Activated CD4-positive, alpha-beta T cell treated with anti-CD3 and anti-CD28 coated beads, Interleukin-2, amount 10 ng/mL, durations not matched to agents 7 days and 5 days (primary cell): ENCODE measurements at regions not wholly inside any gene's neighbourhood (a gene's known extent, or its start where the extent isn't known, plus 50 kb on each side); places are given as distances from the start of the nearest gene placed in this dataset.
"Not testable (repeated sequence)": the region's sequence is repeated elsewhere in the genome, so short reads cannot be mapped to it uniquely, and the experiment has no call there.

Source experiments
- CTCF ChIA-PET: fragments of 350-600 bp; sonication (Branson Sonifier 250); formaldehyde crosslinking; loops from one replicate; lab custom pipeline; 2021; ENCODE audit warnings: antibody characterized with exemption; lab: Charles Lee
- POLR2A ChIA-PET: fragments of 350-600 bp; sonication (Branson Sonifier 250); formaldehyde crosslinking; loops from one replicate; lab custom pipeline; 2021; ENCODE audit warnings: antibody characterized with exemption; lab: Charles Lee
- DNase-seq: peaks from one replicate; pipeline ENCODE4 v3.0.0-alpha.2; 2020
- H3K27ac Mint-ChIP-seq: one replicate; pipeline ENCODE4 v1.8.0; 2021; ENCODE audit warnings: mild to moderate bottlenecking, moderate library complexity, mixed read lengths
- H3K27me3 Mint-ChIP-seq: one replicate; pipeline ENCODE4 v1.8.0; 2021; ENCODE audit warnings: mixed read lengths
- H3K36me3 Mint-ChIP-seq: one replicate; pipeline ENCODE4 v1.8.0; 2021; ENCODE audit warnings: low read depth, mixed read lengths
- H3K4me1 Mint-ChIP-seq: one replicate; pipeline ENCODE4 v1.8.0; 2021; ENCODE audit warnings: mixed read lengths
- H3K4me3 Mint-ChIP-seq: one replicate; pipeline ENCODE4 v1.8.0; 2021; ENCODE audit warnings: mild to moderate bottlenecking, moderate library complexity, mixed read lengths
- H3K9me3 Mint-ChIP-seq: one replicate; pipeline ENCODE4 v1.8.0; 2021; ENCODE audit warnings: mixed read lengths

DNA sequence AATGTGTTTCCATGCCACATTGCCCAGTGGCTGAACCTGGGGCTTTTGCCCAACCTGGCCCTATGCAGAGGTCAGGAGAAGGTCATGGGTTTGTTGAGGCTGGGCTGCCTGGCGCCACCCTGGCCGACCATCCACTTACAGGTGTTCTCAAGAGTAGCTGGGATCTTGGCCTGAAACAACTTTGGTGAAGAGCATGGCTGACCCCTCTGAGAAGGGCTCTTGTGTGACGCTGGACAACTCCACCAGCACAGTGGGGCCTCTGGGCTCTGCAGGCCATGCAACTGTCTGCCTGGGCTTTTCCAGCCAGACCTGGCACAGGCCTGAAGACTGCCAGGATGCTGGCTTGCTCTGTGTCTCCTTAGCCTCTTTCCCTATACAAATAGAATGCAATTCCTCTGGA, 76.4 kb upstream of the ZNG1B start:
- ChIA-PET POLR2A (no interaction called here), CTCF (no interaction called here)
- H3K4me3 Mint-ChIP-seq, result no peak overlapping the region
- no peaks in the 10 kb centered on the region for H3K9me3 Mint-ChIP-seq
- no peak overlapping the region for H3K27ac Mint-ChIP-seq
- DNase-seq, result no peak
- peaks cover 34% of the 10 kb centered on the region for H3K4me1 Mint-ChIP-seq
- H3K27me3 Mint-ChIP-seq, result no peaks in the 10 kb centered on the region
- H3K36me3 Mint-ChIP-seq, result no peaks in the 10 kb centered on the region

DNA sequence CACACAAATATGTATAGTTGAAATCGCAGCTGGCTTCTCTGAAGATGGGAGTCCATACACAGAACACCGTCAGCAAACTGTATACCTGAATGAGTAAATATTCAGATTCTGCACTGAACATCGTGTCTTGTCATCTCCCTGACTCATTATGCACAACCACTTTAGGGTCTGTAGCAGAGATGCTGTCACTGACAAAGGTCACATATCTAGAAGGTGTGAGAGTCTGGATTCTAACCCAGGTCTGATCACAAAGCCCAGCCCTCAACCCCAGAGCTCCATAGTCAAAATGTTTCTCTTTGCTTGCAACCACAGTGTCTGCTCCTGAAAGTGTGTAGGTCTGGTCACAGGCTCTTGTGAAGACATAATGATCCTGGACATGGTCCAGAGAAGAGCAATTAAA, 78.3 kb upstream of the PAX8 start:
- H3K36me3 Mint-ChIP-seq, result no peaks in the 10 kb centered on the region
- H3K27me3 Mint-ChIP-seq, result peaks cover 15% of the 10 kb centered on the region

DNA sequence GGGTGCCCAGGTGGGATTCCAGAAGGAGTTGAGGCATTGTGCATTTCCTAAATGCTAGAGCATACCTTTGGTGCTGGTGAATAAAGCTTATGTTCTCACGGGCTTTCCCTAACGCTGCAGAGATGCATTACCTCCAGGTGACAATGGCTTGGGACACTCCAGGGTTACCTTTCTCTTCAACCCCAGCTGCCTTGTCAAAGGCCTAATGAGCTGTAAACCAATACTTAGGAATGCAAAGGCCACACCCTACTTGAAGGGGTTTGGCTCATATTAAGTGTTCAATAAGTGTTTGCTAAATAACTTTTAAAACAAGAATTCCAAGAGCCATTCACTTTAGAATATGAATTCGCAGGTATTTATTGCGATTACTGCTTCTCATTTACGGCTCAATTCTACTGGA, 77.6 kb upstream of the PAX8 start:
- H3K4me3 Mint-ChIP-seq, H3K27ac Mint-ChIP-seq, H3K9me3 Mint-ChIP-seq, DNase-seq, H3K36me3 Mint-ChIP-seq, POLR2A ChIA-PET, CTCF ChIA-PET: not testable (repeated sequence)
- peaks cover 30% of the 10 kb centered on the region for H3K4me1 Mint-ChIP-seq
- peaks cover 20% of the 10 kb centered on the region for H3K27me3 Mint-ChIP-seq

More for the DNA sequence above, 78.3 kb upstream of the PAX8 start:
- no peak for DNase-seq
- POLR2A ChIA-PET, result no interaction called here
- Mint-ChIP-seq H3K4me3 (no peak overlapping the region), H3K9me3 (peaks cover 2% of the 10 kb centered on the region), H3K27ac (no peak overlapping the region), H3K4me1 (peaks cover 30% of the 10 kb centered on the region)
- CTCF ChIA-PET, result interaction anchor here (1.3 kb wide), 1 partner anchor 219 kb away, joined by 3 read pairs; no protein-coding TSS in a partner anchor

DNA sequence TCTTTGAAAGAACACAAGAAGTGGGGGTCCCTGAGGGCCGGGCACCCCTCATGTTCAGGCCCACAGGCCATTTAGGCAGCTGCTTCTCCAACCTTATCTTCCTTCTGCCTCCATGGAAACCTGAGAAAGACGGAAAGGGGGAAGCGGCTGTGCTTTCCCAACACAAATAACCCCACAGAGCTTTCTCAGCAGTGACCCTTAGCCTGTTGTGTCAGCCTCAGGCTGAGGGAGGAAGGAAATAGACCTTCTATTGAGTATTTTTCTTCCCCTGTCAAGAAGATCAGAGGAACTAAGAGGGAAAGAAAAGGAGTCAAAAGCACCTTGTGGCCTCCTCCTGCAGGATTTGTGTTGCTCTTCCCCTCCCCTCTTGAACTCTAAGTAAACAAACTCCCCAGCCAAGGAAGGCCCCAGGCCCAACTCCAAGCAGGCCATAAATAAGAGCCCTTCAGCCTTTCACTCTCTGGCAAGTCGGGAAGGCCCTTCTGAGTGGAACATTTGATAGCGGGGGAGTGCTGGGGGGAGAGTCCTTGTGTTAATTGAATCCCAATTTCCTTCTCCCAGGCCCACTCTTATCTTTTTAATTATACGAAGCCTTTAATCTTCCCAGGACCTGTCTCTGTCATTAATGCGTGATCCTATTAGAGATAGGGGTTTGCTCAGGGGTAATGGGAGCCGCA, 76.8 kb upstream of the PAX8 start:
- POLR2A ChIA-PET, CTCF ChIA-PET: not testable (repeated sequence)

DNA sequence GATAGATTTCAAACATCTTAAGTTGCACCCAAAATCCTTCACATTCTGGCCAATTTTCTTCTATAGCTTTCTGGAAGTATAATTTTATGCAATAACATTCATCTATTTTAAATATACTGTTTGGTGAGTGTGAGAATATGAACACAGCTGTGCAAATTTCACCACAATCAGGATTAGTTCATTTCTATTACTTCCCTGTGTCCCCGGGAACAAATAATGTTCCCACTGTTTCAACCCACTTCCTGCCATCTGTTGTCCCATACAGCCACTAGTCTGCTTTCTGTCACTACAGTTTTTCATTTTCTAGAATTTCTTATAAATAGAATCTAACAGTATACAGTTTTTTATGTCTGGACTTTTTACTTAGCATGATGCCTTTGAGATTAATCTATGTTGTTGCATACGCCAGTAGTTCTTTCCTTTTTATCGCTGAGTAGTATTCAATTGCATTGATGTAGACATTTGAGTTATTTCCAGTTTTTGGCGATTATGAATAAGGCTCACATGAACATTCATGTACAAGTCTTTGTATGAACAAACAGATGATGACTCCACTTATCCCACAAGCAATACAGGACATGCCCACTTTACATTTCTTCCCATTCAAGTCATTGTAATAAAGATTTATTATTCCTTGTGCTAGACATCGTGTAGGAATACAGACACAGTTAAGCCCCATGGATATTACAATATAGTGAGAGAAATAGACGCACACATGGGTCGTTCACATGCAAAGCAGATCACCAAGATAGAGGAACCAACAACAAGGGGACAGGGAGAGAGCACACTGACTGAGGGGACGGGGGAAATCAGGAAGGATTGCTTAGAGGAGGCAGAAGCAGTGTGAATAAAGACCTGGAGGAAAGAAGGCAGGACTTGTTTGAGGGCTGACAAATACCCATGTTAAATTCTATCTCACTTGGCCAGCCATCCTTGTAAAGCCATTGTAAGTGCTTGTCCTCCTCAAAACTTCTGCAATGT, 72.9 kb upstream of the PAX8 start:
- Mint-ChIP-seq H3K4me1 (no peaks in the 10 kb centered on the region), H3K9me3 (peaks cover 2% of the 10 kb centered on the region), H3K4me3 (no peak overlapping the region), H3K27me3 (peaks cover 22% of the 10 kb centered on the region), H3K36me3 (no peaks in the 10 kb centered on the region), H3K27ac (no peak overlapping the region)
- ChIA-PET POLR2A (no interaction called here), CTCF (interaction anchor here (0.6 to 1.2 kb wide), 2 partner anchors 8 to 14 kb away, joined by 4 to 5 read pairs; no protein-coding TSS in a partner anchor)
- DNase-seq, result no peak

More for the DNA sequence above, 76.8 kb upstream of the PAX8 start:
- H3K36me3 Mint-ChIP-seq, H3K4me3 Mint-ChIP-seq, DNase-seq, H3K27ac Mint-ChIP-seq, H3K9me3 Mint-ChIP-seq: not testable (repeated sequence)
- Mint-ChIP-seq H3K4me1 (peaks cover 25% of the 10 kb centered on the region), H3K27me3 (peaks cover 22% of the 10 kb centered on the region)

DNA sequence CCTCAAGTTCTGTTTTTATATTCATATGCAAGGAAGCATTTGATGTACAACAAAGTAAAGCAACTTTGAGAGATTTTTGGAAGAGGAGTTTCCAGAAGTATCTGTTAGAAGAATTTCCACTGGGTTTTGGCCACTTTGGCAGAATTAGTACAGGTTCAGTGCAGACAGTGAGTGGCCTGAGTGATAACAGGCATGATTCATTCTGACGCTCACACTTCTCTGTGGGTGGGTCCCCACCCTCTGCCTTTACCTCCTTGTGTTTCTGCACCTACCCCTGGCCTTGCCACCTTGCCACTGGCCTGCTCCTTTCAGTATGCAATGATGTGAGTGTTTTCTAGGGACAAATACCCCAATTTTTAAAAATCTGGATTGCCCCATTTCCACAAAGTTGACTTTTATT, 65.1 kb upstream of the PAX8 start:
- H3K27ac Mint-ChIP-seq, DNase-seq, H3K9me3 Mint-ChIP-seq, H3K36me3 Mint-ChIP-seq, CTCF ChIA-PET, H3K4me3 Mint-ChIP-seq, H3K4me1 Mint-ChIP-seq, POLR2A ChIA-PET: not testable (repeated sequence)
- H3K27me3 Mint-ChIP-seq, result peaks cover 18% of the 10 kb centered on the region

DNA sequence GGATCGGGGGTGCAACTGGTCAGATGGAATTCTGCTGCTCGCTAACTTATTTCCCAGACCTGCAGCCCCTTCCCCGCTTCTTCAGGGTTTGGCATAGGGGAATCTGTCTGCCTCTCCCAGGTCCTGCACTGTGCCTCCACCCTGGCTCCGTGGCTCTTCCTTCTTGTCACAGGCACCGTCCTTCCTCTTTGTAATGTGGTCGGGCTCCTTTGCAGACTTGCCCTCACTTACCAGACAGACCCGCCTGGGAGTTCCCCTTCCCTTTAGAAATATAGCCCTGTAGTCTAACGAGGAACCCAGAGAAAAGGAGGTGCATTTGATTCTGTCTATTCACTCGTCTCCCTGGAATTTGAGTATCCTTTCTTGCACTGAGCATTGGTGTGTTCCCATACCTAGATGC, 63.9 kb upstream of the PAX8 start:
- ChIA-PET POLR2A (no interaction called here), CTCF (interaction anchor here (1.1 kb wide), 1 partner anchor 17 kb away, joined by 3 read pairs; no protein-coding TSS in a partner anchor)
- H3K4me1 Mint-ChIP-seq, result peaks cover 8% of the 10 kb centered on the region
- peaks cover 18% of the 10 kb centered on the region for H3K27me3 Mint-ChIP-seq
- DNase-seq, result peak; percentile 31
- H3K36me3 Mint-ChIP-seq, result no peaks in the 10 kb centered on the region
- H3K9me3 Mint-ChIP-seq, result no peaks in the 10 kb centered on the region
- no peak overlapping the region for H3K4me3 Mint-ChIP-seq
- no peak overlapping the region for H3K27ac Mint-ChIP-seq

DNA sequence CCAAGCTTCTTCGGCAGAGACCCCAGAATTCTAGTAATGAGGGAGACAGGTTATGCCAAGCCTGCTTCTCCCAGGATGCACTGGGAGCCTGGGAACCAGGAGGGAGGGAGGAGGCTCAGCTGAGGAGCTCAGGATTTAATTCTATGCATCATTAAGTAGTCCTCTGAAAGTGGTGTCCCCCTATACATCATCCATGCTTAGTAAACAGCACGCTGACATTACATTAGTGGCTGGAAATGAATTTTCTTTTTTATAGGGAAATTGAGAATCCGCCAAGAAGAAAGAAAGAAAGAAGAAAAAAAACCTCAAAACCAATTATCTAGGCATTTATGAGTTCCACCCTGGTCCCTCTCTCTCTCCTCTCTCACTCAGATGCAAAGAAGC, 63.1 kb upstream of the PAX8 start:
- H3K27ac Mint-ChIP-seq, DNase-seq, H3K36me3 Mint-ChIP-seq, H3K9me3 Mint-ChIP-seq, POLR2A ChIA-PET, H3K4me1 Mint-ChIP-seq, H3K4me3 Mint-ChIP-seq, CTCF ChIA-PET: not testable (repeated sequence)
- H3K27me3 Mint-ChIP-seq, result peaks cover 18% of the 10 kb centered on the region

DNA sequence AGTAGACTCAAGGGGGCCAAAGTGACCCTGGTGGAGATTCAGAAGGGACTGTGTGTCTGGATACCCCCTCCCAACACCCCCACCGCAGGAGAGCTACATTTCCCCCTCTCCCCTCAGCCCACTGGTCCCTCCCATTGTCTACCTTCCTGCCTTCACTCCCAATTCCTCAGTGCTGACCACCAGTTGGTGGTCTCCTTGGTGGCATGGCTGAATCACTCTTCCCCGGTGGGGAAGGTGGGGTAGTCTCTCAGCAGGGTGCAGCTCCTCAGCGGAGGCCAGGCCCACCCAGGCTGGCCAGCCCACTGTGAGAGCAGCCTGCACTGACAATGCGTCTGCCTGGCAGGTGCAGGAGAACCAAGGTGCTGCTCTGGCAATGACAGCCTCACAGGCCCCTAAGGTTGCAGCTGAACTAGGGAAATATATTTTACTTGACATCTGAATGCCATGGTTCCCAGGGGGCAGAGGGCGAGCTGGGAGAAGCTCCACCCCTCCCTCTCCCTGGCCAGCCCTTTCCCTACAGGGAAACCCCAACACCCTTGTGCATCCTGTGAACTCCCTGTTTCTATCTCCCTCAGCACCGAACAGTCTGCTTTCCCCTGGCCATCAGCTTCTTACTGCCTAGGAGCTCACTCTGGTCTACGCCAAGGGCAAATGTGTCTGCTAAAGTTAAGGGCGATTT, 62.6 kb upstream of the PAX8 start:
- no peaks in the 10 kb centered on the region for H3K9me3 Mint-ChIP-seq
- CTCF ChIA-PET, result no interaction called here

DNA sequence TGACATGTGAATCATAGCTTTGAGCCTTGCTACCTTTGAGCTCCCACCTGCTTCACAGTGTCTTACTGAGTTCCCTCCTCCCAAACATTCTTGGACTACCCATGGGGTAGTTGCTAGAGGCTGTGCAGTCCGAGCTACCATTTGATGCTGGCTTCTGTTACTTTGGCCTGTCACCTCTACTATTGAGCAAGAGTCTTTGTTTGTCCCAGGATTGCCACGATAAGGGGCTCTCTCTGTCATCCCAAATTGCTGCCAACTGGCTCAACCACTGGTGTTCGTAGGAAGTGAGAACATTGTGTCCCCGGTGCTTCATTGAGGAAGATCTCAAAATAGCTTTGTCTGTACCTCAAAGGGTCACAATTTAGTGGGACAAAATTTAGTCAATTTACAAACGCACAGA, 59.1 kb upstream of the PAX8 start:
- ChIA-PET CTCF (no interaction called here), POLR2A (no interaction called here)
- H3K4me1 Mint-ChIP-seq, result peaks cover 3% of the 10 kb centered on the region
- no peak for DNase-seq
- H3K27ac Mint-ChIP-seq, result no peak overlapping the region
- H3K27me3 Mint-ChIP-seq, result peaks cover 15% of the 10 kb centered on the region
- no peaks in the 10 kb centered on the region for H3K36me3 Mint-ChIP-seq
- no peaks in the 10 kb centered on the region for H3K9me3 Mint-ChIP-seq
- H3K4me3 Mint-ChIP-seq, result no peak overlapping the region

More for the DNA sequence above, 62.6 kb upstream of the PAX8 start:
- no peak overlapping the region for H3K27ac Mint-ChIP-seq
- POLR2A ChIA-PET, result no interaction called here
- H3K4me1 Mint-ChIP-seq, result peaks cover 8% of the 10 kb centered on the region
- DNase-seq, result no peak
- H3K27me3 Mint-ChIP-seq, result peaks cover 20% of the 10 kb centered on the region
- no peaks in the 10 kb centered on the region for H3K36me3 Mint-ChIP-seq
- H3K4me3 Mint-ChIP-seq, result no peak overlapping the region

DNA sequence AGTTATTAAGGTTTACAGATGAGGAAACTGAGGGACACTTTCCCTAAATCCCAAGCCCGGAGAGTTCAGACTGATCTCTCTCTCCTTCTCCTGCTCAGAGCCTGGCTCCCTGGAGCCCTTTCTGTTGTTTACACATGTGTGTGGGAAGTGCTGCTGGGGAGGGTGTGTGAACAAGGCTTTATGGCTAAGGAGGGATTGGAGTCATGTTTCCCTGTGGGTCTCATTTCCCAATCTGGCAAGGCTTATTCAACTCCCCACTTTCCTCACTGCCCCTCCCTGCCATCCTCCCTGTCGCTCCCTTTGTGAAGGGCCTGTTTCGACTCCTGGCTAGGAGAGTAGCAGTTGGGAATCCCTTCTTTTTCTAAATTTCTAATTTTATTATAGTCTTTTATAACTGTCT, 57.3 kb upstream of the PAX8 start:
- H3K9me3 Mint-ChIP-seq, H3K4me1 Mint-ChIP-seq, H3K36me3 Mint-ChIP-seq, H3K4me3 Mint-ChIP-seq, DNase-seq, H3K27ac Mint-ChIP-seq, POLR2A ChIA-PET, CTCF ChIA-PET: not testable (repeated sequence)
- H3K27me3 Mint-ChIP-seq, result peaks cover 12% of the 10 kb centered on the region

DNA sequence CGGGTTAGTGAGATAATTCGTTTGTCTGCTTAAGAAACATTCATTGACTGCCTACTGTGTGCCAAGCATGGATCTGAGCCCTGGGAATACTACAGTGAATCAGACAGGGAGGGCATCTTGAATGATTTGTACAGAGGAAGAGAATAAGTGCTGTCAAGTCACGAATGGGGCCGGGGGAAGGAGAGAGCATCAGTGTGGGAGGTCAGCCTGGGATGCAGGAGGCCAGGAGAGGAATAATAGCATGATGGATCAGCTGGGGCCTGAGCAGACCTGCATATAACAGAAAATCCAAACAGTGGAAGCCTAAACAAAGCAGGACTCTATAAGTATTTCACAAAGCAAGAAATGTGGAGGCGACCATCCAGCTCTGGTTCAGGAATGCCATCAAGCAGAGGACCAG, 55.4 kb upstream of the PAX8 start:
- no peak overlapping the region for H3K4me3 Mint-ChIP-seq
- H3K36me3 Mint-ChIP-seq, result no peaks in the 10 kb centered on the region
- H3K27me3 Mint-ChIP-seq, result peaks cover 5% of the 10 kb centered on the region
- DNase-seq, result no peak
- no peaks in the 10 kb centered on the region for H3K9me3 Mint-ChIP-seq
- no peaks in the 10 kb centered on the region for H3K4me1 Mint-ChIP-seq
- ChIA-PET CTCF (no interaction called here), POLR2A (no interaction called here)
- H3K27ac Mint-ChIP-seq, result no peak overlapping the region

DNA sequence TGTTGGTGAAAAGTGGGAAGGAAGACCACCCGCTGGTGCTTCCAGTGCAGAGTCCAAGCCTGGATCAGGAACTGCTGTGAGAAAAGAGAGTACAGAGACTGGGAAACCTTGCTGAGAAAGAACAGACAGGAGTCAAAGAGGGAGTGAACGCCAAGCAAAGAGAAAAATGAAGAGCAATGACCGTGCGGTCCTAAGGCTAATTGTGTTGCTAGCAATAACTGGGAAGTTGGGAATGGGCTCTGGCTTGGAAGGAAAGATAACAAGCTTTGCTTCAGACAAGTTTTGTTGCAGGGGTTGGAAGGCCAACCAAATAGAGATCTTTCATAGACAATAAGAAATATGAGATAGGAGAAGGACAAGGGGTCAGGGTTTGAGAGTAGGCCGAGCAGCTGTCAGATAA, 55.0 kb upstream of the PAX8 start:
- H3K4me3 Mint-ChIP-seq, POLR2A ChIA-PET, H3K36me3 Mint-ChIP-seq, CTCF ChIA-PET, H3K9me3 Mint-ChIP-seq, H3K27ac Mint-ChIP-seq, H3K4me1 Mint-ChIP-seq, DNase-seq, H3K27me3 Mint-ChIP-seq: not testable (repeated sequence)
